HAP-1 (cell line): ENCODE measurements at regions not wholly inside any gene's neighbourhood (a gene's known extent, or its start where the extent isn't known, plus 50 kb on each side); places are given as distances from the start of the nearest gene placed in this dataset.

Source experiments
- DNase-seq, 2 experiments: peaks; one replicate each; pipeline ENCODE4 v3.0.0-alpha.2; 2016 to 2020; ENCODE audit warnings: low spot score in 2 of 2
- H3K27me3 ChIP-seq: fragments of 250-450 bp; sonication (Bioruptor Pico); 2 replicates; pipeline ENCODE4 v1.5.1; 2020; ENCODE audit warnings: low read depth, mild to moderate bottlenecking, moderate library complexity
- H3K36me3 ChIP-seq: fragments of 250-450 bp; sonication (Bioruptor Pico); replicated peaks from 2 replicates; pipeline ENCODE4 v1.5.1; 2020; ENCODE audit warnings: mild to moderate bottlenecking
- H3K4me1 ChIP-seq: fragments of 250-450 bp; sonication (Bioruptor Pico); 2 replicates; pipeline ENCODE4 v1.5.1; 2020; ENCODE audit warnings: mild to moderate bottlenecking
- H3K4me3 ChIP-seq: fragments of 250-450 bp; sonication (Bioruptor Pico); 2 replicates; pipeline ENCODE4 v1.5.1; 2020; ENCODE audit warnings: mild to moderate bottlenecking, moderate library complexity
- H3K9me3 ChIP-seq: fragments of 250-450 bp; sonication (Bioruptor Pico); 2 replicates; pipeline ENCODE4 v1.5.1; 2020; ENCODE audit warnings: mild to moderate bottlenecking, moderate library complexity
- in situ Hi-C: fragments of 300-500 bp; cut with MboI; formaldehyde crosslinking; loops from 3 replicates; pipeline ENCODE4 v1.14.3; 2020; ENCODE audit warnings: low sequenced_read_pairs, inconsistent platforms, mixed read lengths

DNA sequence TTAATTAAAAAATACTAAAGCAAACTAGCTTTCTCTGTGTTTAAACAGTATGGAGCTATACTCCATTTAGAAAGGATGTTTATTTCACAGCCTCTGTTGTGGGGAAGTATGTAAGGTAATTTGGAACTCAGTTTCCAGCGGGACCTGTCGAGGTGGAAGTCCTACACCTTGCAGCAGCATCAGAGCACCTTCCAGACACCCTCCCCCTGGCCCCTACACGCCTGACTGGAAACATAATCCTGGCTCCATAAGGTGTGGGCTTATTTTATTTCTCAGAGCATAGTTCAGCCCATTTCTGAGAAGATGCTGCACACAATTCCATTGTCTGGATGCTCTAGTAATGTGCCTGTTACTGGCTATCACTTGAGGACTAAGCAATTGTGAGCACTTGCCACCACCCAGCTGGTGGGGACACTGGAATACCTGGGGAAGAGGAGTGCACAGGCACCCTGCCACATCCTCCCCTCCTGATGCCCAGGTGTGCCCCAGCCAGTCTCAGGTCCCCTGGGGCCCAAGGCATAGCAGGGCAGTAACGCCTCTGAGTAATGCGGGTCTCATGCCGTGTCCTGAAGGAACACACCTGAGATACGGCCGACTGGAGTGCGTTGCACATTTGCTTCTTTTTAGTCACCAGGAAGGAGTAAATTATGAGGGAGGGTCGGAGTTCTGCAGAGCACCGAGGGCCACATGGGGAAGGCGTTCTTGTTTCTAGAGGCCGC, 556.5 kb downstream of the QKI start:
- in situ Hi-C loops, result no loop called here
- Histone ChIP-seq H3K4me1 (peaks cover 10% of the 10 kb centered on the region), H3K4me3 (no peak overlapping the region), H3K36me3 (no peaks in the 10 kb centered on the region), H3K27me3 (no peaks in the 10 kb centered on the region), H3K9me3 (no peaks in the 10 kb centered on the region; the same call in 1 of the 2 replicates)
- no peak for DNase-seq

DNA sequence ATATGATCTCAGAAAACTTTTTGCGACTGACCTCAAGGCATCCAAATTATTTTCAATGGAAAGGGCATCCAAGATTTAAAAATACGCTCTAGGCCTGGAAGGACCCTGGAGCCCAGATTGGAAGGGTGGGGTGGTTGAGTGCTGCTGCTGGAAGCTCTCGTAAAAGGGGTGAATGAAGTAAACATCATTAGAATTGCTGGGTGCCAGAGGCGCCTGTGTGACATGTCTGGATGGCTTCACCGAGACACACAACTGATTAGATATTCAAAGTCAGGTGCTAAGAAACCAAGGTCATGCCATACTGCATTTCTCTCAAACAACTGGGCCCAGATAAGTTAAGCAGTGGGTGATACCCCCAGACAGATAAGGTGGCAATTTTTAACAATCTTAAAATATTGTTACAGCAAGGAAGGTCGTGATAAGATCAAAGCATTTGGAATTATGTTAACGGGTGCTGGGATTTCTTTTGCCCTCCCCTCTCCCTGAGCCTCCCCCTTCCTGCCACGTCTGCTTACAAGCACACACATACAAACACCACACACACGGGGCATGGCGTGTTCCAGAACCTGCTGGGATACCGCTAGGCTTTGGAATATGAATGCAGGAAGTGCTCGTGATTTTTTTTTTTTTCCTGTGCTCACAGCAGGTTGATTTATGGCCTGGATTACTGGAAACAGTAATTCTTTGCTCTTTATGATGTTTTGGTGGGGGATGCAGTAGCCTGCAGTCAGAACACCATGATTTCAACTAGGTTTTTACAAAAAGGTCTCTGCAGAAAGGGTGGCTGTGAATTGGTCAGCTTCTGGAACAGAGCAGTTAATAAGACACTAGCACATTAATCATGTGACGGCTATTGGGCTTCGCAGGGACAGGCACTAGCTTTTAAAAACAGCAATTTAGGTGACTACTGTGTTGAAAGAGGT, 551.2 kb downstream of the QKI start:
- no peak overlapping the region for H3K4me3 ChIP-seq
- DNase-seq, result peak; percentile 65 to 75
- no peaks in the 10 kb centered on the region for H3K9me3 ChIP-seq
- peaks cover 14% of the 10 kb centered on the region for H3K4me1 ChIP-seq
- in situ Hi-C loops, result no loop called here
- H3K36me3 ChIP-seq, result no peaks in the 10 kb centered on the region
- no peaks in the 10 kb centered on the region for H3K27me3 ChIP-seq

DNA sequence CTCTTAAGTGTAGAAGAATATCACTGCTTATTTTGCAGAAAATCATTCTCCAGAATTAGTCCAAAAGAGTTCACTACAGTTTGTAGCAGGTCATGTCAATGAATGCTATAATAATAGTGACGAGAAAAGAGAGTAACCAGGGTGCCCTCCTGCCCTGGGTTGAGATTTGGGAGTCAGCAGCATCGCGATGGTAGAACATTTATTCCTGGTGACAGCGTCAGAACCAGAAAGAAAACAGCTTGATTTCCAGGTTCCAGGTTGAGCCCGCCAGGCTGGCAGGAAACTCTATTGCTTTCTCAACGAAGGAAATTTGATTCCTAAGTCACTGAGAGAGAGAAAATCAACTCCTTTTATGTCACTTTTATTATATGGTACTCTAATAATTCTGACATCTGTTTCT, 550.3 kb downstream of the QKI start:
- in situ Hi-C loops, result no loop called here
- H3K27me3 ChIP-seq, result no peaks in the 10 kb centered on the region
- H3K4me1 ChIP-seq, result peaks cover 14% of the 10 kb centered on the region
- H3K9me3 ChIP-seq, result no peaks in the 10 kb centered on the region
- DNase-seq, result no peak
- no peaks in the 10 kb centered on the region for H3K36me3 ChIP-seq
- H3K4me3 ChIP-seq, result no peak overlapping the region

DNA sequence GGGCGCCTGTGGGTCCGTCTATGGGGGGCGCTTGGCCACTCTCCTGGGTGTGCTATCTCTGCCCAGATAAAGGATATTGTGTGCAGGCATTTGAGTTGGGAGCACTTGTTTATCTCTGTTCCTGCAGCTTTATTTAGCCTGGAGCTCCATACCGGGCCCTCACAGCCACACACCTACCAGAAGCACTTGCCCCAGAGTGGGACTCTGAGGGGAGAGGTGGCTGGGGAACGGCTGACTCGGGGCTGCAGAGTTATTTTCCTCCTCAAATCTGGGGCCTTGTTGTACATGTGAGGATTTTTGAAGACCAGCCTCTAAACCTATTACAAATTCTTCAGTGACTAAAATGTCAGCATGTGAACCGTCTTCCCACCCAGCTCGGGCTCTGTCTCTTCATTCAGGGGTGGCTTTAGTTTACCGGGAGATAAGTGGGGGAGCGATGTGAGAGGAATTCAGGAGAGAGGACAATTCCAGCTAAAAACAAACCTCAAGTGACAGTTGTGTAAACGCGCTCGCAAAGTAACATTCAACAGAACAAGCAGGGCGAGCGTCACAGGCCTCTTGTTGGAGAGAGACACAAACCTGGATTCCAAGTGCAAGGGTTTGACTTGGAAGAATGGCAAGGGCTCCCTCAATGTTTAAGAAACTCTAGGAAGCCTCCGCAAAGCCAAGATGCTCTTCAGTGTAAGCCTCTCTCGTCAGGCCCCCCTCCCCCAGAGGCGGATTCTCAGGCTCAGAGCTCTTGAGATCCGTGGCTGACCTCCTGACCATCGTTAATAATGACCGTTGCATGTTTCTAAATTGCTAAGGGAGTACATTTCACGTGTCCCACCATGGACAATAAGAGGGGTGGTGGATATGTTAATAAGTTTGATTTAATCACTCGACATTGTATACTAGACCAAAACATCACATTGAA, 548.9 kb downstream of the QKI start:
- Histone ChIP-seq H3K36me3 (no peaks in the 10 kb centered on the region), H3K27me3 (no peaks in the 10 kb centered on the region), H3K9me3 (no peaks in the 10 kb centered on the region), H3K4me1 (peaks cover 14% of the 10 kb centered on the region), H3K4me3 (no peak overlapping the region)
- no peak for DNase-seq
- in situ Hi-C loops, result no loop called here

DNA sequence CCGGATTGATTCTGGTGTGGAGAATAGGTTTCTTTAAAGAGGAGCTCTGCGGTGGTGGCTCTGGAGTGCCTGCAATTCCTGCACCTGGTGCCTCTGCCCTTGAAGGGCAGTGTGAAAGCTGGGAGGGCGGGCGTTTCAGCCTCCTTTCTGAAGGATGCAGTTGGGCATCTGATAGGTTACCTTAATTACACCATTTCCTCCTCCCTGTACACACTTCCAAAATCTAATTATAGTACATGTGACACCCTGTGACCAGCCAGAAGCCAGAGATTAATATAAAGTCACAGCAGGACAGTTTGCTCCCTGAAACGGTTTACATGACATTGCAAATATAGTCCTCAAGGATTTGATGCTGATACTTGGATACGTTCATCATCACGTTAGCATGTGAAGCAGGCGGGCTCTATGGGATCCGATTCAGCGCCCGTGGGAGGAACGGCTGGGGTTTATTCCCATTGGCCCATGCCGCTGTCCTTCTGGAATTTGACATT, 548.2 kb downstream of the QKI start:
- Histone ChIP-seq H3K9me3 (no peaks in the 10 kb centered on the region), H3K4me3 (no peak overlapping the region), H3K27me3 (no peaks in the 10 kb centered on the region), H3K4me1 (peaks cover 14% of the 10 kb centered on the region), H3K36me3 (no peaks in the 10 kb centered on the region)
- in situ Hi-C loops, result no loop called here
- DNase-seq, result no peak

DNA sequence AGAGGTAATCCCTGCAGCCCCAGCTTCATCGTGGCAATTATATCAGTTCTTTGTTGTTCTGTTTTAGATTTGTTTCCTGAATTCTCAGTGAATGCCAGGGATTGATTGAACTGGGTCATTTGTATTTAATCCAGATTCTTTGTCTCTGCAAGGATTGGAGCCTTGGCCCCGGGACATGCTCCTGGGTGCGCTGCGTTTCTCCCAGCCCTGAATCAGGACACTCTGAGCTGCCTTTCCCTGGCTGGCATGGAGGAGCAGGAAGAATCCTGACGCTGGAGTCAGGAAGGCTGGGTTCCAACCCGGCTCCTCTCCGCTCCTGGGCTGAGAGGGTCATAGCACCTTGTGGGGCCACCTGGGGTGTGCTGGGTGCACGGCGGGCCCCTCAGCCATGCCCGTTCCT, 545.6 kb downstream of the QKI start:
- Histone ChIP-seq H3K27me3 (no peaks in the 10 kb centered on the region), H3K9me3 (no peaks in the 10 kb centered on the region), H3K4me3 (no peak overlapping the region), H3K36me3 (no peaks in the 10 kb centered on the region), H3K4me1 (0 out of 2 replicates have a peak, but pooled peaks cover 3% of the 10 kb centered on the region)
- in situ Hi-C loops, result no loop called here
- DNase-seq, result no peak

DNA sequence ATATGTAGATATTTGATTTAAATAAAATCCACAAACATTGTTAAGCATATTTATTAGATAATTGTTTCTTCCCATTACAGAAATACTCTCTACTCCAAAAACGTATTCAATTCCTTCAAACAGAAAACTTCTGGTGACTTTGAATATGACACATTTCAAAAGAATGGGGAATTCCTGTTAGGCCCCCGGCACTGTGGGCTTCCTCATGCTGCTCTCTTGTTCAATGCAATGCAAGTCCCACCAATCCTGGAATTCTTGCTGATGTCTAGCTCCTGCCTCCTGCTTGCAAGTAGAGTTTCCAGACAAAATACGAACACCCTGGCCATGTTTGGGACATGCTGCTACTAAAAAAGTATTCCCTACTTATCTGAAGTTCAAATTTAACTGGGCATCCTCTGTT, 544.1 kb downstream of the QKI start:
- no peaks in the 10 kb centered on the region for H3K27me3 ChIP-seq
- in situ Hi-C loops, result loop anchor here (10.0 kb wide), 1 partner anchor 534 kb away; no protein-coding TSS in a partner anchor
- H3K4me1 ChIP-seq, result 0 out of 2 replicates have a peak, but pooled peaks cover 3% of the 10 kb centered on the region
- DNase-seq, result no peak
- H3K36me3 ChIP-seq, result no peaks in the 10 kb centered on the region
- H3K4me3 ChIP-seq, result no peak overlapping the region
- no peaks in the 10 kb centered on the region for H3K9me3 ChIP-seq

DNA sequence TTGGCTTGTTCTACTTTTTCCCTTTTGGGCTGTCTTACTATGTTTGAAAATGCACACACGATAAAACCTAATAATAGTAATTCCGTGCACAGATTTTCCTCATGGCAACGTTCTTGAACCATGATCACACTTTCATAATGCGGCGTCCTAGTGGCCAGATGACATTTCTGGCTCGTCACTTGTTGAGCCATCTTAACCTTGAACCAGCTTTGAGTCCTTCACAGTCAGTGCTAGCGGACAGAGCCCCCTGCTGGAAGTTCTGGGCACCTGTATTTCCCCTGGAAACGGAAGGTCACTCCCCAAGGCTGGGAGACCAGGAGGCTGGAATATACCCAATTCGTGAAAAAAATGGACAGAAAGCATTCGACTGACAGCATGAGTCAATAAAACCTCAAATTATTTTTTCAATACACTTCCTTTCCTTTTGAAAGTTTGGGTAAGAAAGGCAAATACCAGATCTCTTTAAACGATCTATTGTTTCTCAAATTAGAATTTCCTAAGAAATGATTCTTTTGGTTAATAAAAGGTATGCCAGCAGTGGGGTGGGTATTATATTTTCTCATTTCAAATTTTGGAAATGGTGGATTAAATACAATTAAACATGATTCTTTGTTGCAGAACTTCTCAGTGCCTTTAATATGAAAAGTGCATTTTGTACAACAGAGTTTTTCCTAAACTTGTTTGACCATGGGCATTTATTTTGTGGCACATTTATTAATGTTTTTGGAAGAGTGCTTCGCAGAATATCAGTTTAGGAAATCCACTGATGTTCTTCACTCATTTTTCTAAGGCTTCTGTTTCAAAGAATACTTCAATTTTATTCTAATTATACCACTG, 542.3 kb downstream of the QKI start:
- H3K9me3 ChIP-seq, result no peaks in the 10 kb centered on the region
- no peaks in the 10 kb centered on the region for H3K36me3 ChIP-seq
- DNase-seq, result peak; percentile 79 to 88
- H3K4me3 ChIP-seq, result no peak overlapping the region
- H3K27me3 ChIP-seq, result no peaks in the 10 kb centered on the region
- in situ Hi-C loops, result loop anchor here (10.0 kb wide), 1 partner anchor 532 kb away; no protein-coding TSS in a partner anchor
- H3K4me1 ChIP-seq, result 0 out of 2 replicates have a peak, but pooled peaks cover 3% of the 10 kb centered on the region

DNA sequence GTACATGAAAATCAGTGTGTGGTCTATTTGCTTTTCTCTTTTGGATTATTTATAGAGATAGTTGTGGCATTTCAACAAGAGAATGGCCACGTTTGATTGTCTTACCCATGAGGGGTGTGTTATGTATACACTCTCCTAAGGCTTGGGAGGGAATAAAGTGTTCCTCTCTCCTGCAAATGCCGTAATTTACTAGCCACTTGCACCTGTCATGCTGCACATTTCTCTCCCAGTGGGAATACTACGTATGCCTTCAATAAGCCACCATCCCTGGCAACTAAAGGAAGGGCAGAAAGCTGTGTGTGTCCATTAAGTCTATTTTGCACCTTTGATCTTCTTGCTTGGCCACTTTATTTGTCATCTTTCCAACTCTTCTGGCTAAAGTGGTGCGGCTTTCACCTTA, 541.2 kb downstream of the QKI start:
- Histone ChIP-seq H3K9me3 (no peaks in the 10 kb centered on the region), H3K27me3 (no peaks in the 10 kb centered on the region), H3K36me3 (no peaks in the 10 kb centered on the region), H3K4me1 (peaks cover 4% of the 10 kb centered on the region), H3K4me3 (no peak overlapping the region)
- DNase-seq, result no peak
- in situ Hi-C loops, result loop anchor here (10.0 kb wide), 1 partner anchor 531 kb away; no protein-coding TSS in a partner anchor

DNA sequence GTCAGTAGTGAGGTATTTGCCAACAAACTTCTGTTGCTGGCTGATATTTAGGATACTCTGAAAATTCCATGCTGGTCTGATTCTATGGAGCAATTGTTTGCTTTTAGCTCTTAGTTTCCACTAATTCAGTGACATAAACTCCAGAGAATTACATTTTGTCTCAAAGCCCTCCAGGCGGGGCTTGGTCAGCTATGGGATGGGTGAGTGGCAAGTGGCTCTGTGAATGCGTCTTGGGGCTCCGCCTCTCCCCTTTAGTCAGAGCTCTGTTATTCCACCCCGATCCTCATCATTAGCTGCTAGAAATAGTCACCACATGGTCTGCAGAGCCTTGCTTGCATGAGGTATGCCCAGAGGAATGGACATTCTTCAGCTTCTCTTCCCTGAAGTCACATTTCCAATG, 540.6 kb downstream of the QKI start:
- Histone ChIP-seq H3K4me3 (no peak overlapping the region), H3K36me3 (no peaks in the 10 kb centered on the region), H3K27me3 (no peaks in the 10 kb centered on the region), H3K9me3 (no peaks in the 10 kb centered on the region), H3K4me1 (peaks cover 7% of the 10 kb centered on the region)
- no peak for DNase-seq
- in situ Hi-C loops, result loop anchor here (10.0 kb wide), 1 partner anchor 530 kb away; no protein-coding TSS in a partner anchor

DNA sequence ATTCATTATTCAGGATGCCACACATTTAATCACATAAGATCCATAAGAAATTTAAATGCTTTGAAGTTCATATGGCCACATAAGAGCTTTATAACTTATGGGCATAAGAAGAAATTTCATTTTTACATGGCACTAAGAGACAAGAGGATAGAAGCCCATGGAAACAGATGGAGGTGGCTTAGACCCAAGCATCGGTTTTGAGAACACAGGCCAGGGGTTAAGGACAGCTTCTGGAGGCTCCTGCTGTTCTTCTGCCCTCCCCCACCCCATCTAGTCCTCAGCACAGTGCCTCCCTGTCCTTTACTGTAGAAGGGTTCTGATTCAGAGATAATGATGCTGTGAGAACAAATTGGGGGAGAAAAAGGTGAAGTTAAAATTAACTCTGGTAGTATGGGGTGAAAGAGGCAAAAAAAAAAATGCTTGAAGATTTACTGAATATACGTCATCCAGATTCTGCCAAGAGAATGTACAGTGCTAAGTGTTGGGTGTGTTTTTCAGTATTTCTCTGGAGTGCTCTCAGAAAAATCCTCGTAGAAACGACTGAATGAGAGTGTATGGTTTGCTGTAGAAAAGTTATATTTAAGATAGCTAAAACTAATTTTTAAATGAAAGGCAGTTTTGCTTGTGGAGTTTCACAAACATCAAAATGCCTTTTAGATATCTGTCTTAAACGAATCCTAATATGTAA, 539.7 kb downstream of the QKI start:
- H3K4me3 ChIP-seq, result no peak overlapping the region
- no peaks in the 10 kb centered on the region for H3K9me3 ChIP-seq
- peaks cover 7% of the 10 kb centered on the region for H3K4me1 ChIP-seq
- in situ Hi-C loops, result loop anchor here (10.0 kb wide), 1 partner anchor 529 kb away; no protein-coding TSS in a partner anchor
- no peaks in the 10 kb centered on the region for H3K27me3 ChIP-seq
- DNase-seq, result no peak
- H3K36me3 ChIP-seq, result no peaks in the 10 kb centered on the region

DNA sequence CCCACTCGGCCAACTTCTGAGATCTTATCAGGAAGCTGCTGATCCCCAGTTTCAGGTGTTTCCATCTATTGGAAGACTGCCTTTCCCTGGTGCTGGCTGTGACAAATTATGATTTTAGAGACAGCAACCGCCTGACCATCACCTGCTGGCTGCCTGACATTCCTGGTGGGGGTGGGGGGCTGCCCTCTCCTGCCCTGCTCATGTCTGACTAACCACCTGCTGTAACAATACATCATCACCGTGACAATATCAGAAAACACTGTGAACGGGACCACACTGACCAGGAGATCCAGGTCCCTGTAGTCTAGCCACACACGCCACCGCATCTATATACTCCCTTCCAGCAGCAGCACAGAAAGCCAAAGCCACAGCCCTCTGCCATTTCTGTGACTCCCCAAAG, 537.5 kb downstream of the QKI start:
- H3K27me3 ChIP-seq, result no peaks in the 10 kb centered on the region
- DNase-seq, result no peak
- peaks cover 7% of the 10 kb centered on the region for H3K4me1 ChIP-seq
- in situ Hi-C loops, result loop anchor here (10.0 kb wide), 1 partner anchor 527 kb away; no protein-coding TSS in a partner anchor
- H3K9me3 ChIP-seq, result no peaks in the 10 kb centered on the region
- H3K4me3 ChIP-seq, result no peak overlapping the region
- no peaks in the 10 kb centered on the region for H3K36me3 ChIP-seq
